GM10248 (cell line): ENCODE measurements at regions not wholly inside any gene's neighbourhood (a gene's known extent, or its start where the extent isn't known, plus 50 kb on each side); places are given as distances from the start of the nearest gene placed in this dataset.
"Not testable (repeated sequence)": the region's sequence is repeated elsewhere in the genome, so short reads cannot be mapped to it uniquely, and the experiment has no call there.

ENCODE experiments used
- CTCF ChIA-PET: fragments of 300-600 bp; sonication (Branson Sonifier 250); formaldehyde crosslinking; extraction: SDS; loops from one replicate; lab custom pipeline; 2021; ENCODE audit warnings: antibody characterized with exemption; lab: Yijun Ruan, JAX
- POLR2A ChIA-PET: fragments of 350-650 bp; sonication (Branson Sonifier 250); formaldehyde crosslinking; extraction: SDS; loops from one replicate; lab custom pipeline; 2020; ENCODE audit warnings: antibody characterized with exemption; lab: Yijun Ruan, JAX
- DNase-seq: peaks from one replicate; pipeline ENCODE4 v3.0.0; 2012; ENCODE audit errors: extremely low spot score
- CTCF ChIP-seq: IDR thresholded peaks from 2 replicates; pipeline ENCODE4 v1.5.1; 2012; ENCODE audit warnings: mild to moderate bottlenecking, low read depth; ENCODE audit errors: extremely low read depth, missing control alignments, control extremely low read depth

DNA sequence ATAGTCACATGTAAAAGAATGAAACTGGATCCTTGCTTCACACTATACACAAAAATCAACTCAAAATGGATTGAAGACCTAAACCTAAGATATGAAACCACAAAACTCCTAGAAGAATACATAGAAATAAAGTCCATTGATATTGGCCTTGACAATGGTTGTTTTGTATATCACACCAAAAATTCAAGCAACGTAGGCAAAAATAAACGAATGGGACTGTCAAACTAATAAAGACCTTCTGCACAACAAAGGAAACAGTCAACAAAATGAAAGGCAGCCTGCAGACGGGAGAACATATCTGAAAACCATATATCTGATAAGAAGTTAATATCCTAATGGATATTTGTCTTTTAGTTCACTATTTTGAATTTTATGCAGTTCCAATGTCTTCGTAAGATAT lies 292.3 kb upstream of the CNTN5 start:
- ChIA-PET CTCF (no interaction called here), POLR2A (no interaction called here)
- no peak for TF ChIP-seq CTCF
- DNase-seq = no peak

GRCh38 chr11:98729118-98729517 lies 291.6 kb upstream of the CNTN5 start:
- ChIA-PET POLR2A (no interaction called here), CTCF (no interaction called here)
- no peak for TF ChIP-seq CTCF
- no peak for DNase-seq

DNA sequence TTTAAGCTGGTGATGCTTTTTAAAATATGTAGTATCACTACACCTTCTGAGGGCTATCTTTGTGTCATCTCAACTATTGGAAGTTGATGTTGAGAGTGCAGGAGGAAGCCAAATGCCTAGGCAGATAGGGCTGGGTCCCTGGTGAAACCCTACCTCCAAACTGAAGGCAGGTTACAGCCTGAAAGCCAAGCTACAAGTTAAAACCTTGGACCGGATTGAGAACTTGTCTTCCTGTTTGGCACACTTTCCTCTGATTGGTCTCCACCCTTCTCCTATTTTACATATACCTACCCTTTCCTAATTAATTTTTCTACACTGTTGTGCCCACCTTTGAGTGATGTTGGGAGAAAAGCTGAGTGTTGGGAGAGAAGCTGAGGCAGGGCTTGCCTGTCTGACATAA lies 287.8 kb upstream of the CNTN5 start:
- TF ChIP-seq CTCF = no peak
- ChIA-PET POLR2A (no interaction called here), CTCF (interaction anchor here (1.0 to 2.5 kb wide), 2 partner anchors 10 to 42 kb away, joined by 3 to 7 read pairs; no protein-coding TSS in a partner anchor)
- no peak for DNase-seq

DNA sequence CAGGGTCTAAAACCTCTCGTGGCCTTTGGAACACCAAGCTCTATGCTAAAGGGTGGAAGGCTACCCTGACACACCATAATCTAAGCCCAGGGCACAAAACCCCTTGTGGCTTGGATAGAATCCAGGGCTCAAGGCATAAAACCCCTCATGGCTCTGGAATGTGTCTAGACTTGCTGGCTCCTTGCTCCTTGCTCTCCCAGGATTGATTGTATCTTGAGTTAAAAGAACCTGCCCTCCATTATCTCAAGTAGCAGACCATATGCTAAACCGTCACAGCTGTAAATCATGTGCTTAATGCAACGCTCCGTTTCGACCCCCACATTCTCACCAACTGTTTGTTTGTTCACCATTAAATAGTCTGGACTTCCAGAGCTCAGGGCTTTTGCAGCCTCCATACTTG lies 287.4 kb upstream of the CNTN5 start:
- DNase-seq, POLR2A ChIA-PET: not testable (repeated sequence)
- CTCF ChIA-PET = interaction anchor here (2.5 kb wide), 1 partner anchor 11 kb away, joined by 7 read pairs; no protein-coding TSS in a partner anchor

DNA sequence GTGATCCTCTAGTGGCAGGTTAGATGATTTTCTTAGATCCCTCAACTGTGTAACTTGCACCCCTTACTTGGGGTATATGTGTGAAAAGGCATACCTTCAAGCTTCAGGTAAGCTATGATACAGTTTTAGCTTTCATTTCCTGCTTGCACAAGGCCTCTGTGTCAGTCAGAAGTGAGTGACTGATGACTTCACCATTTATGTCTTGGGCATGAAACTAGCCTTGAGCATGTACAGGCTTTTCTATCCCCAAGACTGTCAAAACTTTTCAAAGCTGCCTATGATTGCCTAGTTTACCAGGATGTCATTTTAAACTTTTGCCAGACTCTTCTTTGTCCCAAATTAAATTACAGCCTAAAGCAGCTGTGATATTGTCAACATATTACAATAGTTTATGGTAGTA lies 286.1 kb upstream of the CNTN5 start:
- TF ChIP-seq CTCF = no peak
- POLR2A ChIA-PET = no interaction called here
- CTCF ChIA-PET = no interaction called here
- no peak for DNase-seq

DNA sequence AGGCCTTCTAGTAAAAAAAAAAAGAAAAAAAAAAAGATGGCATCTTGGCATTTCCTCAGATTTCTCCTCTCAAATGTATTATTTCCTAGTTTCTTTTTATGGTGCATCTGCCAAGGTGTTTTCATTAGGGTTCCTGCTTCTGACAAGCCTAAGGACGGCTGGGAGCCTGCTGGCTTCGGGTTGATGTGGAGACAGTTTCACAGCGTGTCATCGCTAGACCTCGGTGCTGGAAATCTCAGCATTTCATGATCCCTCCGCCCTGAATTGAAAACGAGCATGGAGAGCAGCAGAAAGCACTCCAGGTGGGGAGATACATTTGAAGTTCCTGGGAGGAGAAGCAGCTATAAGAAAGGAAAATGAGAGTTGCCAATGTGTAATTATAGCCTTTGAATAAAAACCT lies 283.9 kb upstream of the CNTN5 start:
- no peak for TF ChIP-seq CTCF
- CTCF ChIA-PET = no interaction called here
- no peak for DNase-seq
- POLR2A ChIA-PET = no interaction called here

- ChIA-PET CTCF (no interaction called here), POLR2A (no interaction called here)
- DNase-seq = no peak
- no peak for TF ChIP-seq CTCF
These were observed 280.4 kb upstream of the CNTN5 start for GRCh38 chr11:98740321-98740720.

DNA sequence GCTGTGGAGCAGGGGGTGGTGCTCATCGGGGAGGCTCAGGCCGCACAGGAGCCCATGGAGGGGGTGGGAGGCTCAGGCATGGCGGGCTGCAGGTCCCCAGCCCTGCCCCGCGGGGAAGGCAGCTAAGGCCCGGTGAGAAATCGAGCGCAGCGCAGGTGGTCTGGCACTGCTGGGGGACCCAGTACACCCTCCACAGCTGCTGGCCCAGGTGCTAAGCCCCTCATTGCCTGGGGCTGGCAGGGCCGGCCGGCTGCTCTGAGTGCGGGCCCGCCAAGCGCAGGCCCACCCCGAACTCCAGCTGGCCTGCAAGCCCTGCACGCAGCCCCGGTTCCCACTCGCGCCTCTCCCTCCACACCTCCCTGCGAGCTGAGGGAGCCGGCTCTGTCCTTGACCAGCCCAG lies 257.3 kb upstream of the CNTN5 start:
- CTCF ChIA-PET, POLR2A ChIA-PET, DNase-seq: not testable (repeated sequence)
